GM18499 (cell line): ENCODE measurements at regions not wholly inside any gene's neighbourhood (a gene's known extent, or its start where the extent isn't known, plus 50 kb on each side); places are given as distances from the start of the nearest gene placed in this dataset.

ENCODE experiments used
- ATAC-seq: cut with Tn5 transposase; IDR thresholded peaks from one replicate; pipeline ENCODE4 v1.9.1; 2021; ENCODE audit warnings: moderate number of reproducible peaks; ENCODE audit not compliant: insufficient read depth, unreplicated experiment

GRCh38 chr12:22740656-22741355, 115.8 kb downstream of the ETNK1 start:
- no peak for ATAC-seq

- no peak for ATAC-seq
Observed at GRCh38 chr12:22743700-22744099, 118.7 kb downstream of the ETNK1 start.

- ATAC-seq: no peak
Observed at GRCh38 chr12:22744197-22744596, 119.2 kb downstream of the ETNK1 start.

- no peak for ATAC-seq
Observed at GRCh38 chr12:22746720-22747119, 121.7 kb downstream of the ETNK1 start.

GRCh38 chr12:22755629-22756028, 130.7 kb downstream of the ETNK1 start:
- no peak for ATAC-seq

- no peak for ATAC-seq
Observed at GRCh38 chr12:22759769-22760674, 135.1 kb downstream of the ETNK1 start.

GRCh38 chr12:22765421-22766130, 140.6 kb downstream of the ETNK1 start:
- no peak for ATAC-seq

GRCh38 chr12:22766911-22767420, 142.0 kb downstream of the ETNK1 start:
- ATAC-seq: no peak

GRCh38 chr12:22781339-22781738, 156.4 kb downstream of the ETNK1 start:
- no peak for ATAC-seq

- ATAC-seq: no peak
Observed at GRCh38 chr12:22787557-22787956, 162.6 kb downstream of the ETNK1 start.

- ATAC-seq: no peak
Observed at GRCh38 chr12:22788913-22789312, 163.9 kb downstream of the ETNK1 start.

- ATAC-seq: no peak
Observed at GRCh38 chr12:22792138-22792537, 167.2 kb downstream of the ETNK1 start.

GRCh38 chr12:22794017-22794416, 169.0 kb downstream of the ETNK1 start:
- no peak for ATAC-seq

- ATAC-seq: no peak
Observed at GRCh38 chr12:22796941-22797630, 172.1 kb downstream of the ETNK1 start.

- ATAC-seq: no peak
Observed at GRCh38 chr12:22797701-22798100, 172.7 kb downstream of the ETNK1 start.

- no peak for ATAC-seq
Observed at GRCh38 chr12:22798116-22798515, 173.1 kb downstream of the ETNK1 start.

GRCh38 chr12:22799503-22799902, 174.5 kb downstream of the ETNK1 start:
- no peak for ATAC-seq

GRCh38 chr12:22800332-22800731, 175.4 kb downstream of the ETNK1 start:
- ATAC-seq: no peak

GRCh38 chr12:22802883-22803630, 178.1 kb downstream of the ETNK1 start:
- no peak for ATAC-seq
